Adrenal gland (tissue), 9 donors: ENCODE measurements at regions not wholly inside any gene's neighbourhood (a gene's known extent, or its start where the extent isn't known, plus 50 kb on each side); places are given as distances from the start of the nearest gene placed in this dataset.

Experiments
- DNase-seq, 7 donors: peaks; one replicate each; pipeline ENCODE4 v3.0.0-alpha.2; 2019 to 2020
- H3K27ac ChIP-seq, 5 donors: fragments of 200-600 bp; sonication (generic) in 4 of 5; 1 replicate in 3 of 5; 2 replicates in 2 of 5; pipeline versions ENCODE4 v1.5.1 to v1.8.0; 2016 to 2020; ENCODE audit warnings: mild to moderate bottlenecking in 1 of 5
- H3K27me3 ChIP-seq: fragments of 200-600 bp; 2 replicates; pipeline ENCODE4 v1.8.0; 2021
- H3K36me3 ChIP-seq, 2 donors: fragments of 200-600 bp; replicated peaks in 1 of 2; 1 replicate in 1 of 2; 2 replicates in 1 of 2; pipeline versions ENCODE4 v1.5.1 to v1.8.0; 2018 to 2022
- H3K4me1 ChIP-seq, 2 donors: fragments of 200-600 bp; replicated peaks in 1 of 2; 1 replicate in 1 of 2; 2 replicates in 1 of 2; pipeline versions ENCODE4 v1.5.1 to v1.8.0; 2018 to 2021
- H3K4me3 ChIP-seq, 4 donors: fragments of 200-600 bp; sonication (generic) in 3 of 4; one replicate each; pipeline ENCODE4 v1.5.1; 2016 to 2018
- H3K9me3 ChIP-seq, 3 donors: fragments of 200-600 bp; sonication (generic) in 1 of 3; replicated peaks in 1 of 3; 1 replicate in 2 of 3; 2 replicates in 1 of 3; pipeline versions ENCODE4 v1.5.1 to v1.8.0; 2016 to 2021
- CTCF ChIP-seq, 6 experiments: fragments of 450-650 bp in 4 of 6; fragments of 200-600 bp in 2 of 6; sonication (generic) in 1 of 6; IDR thresholded peaks; 1 replicate in 5 of 6; 2 replicates in 1 of 6; pipeline versions ENCODE4 v1.5.1 to v1.8.0; 2016 to 2021; ENCODE audit warnings: antibody characterized with exemption in 6 of 6, mild to moderate bottlenecking in 2 of 6, moderate library complexity in 1 of 6
- POLR2A ChIP-seq, 2 donors: fragments of 450-650 bp; IDR thresholded peaks; one replicate each; pipeline ENCODE4 v1.6.1; 2017; ENCODE audit warnings: antibody characterized with exemption in 2 of 2, mild to moderate bottlenecking in 2 of 2, moderate library complexity in 1 of 2
- WGBS, 4 donors: extraction: QIAGEN DNeasy Blood & Tissue Kit in 2 of 4; methylation state at CpG; one replicate each; pipeline versions ENCODE4 v1.1.5 to v1.1.7; 2013 to 2017; 5-methylcytosine and 5-hydroxymethylcytosine counted together
- intact Hi-C, 2 donors: fragments of 100-400 bp; cut with DNase I; formaldehyde crosslinking; loops; one replicate each; pipeline versions ENCODE4 v1.14.1 to v1.15.0; 2022 to 2023
- donor health status: healthy with polysubstance abuse.
- donor health status: Bipolar disorder and iron deficiency.
- donor health status: DM: yes; HTN: yes; CAD: no.
- donor health status: DM: no; HTN: no; CAD: no.
- donor health status: DM: no; HTN: no; CAD: no.

DNA sequence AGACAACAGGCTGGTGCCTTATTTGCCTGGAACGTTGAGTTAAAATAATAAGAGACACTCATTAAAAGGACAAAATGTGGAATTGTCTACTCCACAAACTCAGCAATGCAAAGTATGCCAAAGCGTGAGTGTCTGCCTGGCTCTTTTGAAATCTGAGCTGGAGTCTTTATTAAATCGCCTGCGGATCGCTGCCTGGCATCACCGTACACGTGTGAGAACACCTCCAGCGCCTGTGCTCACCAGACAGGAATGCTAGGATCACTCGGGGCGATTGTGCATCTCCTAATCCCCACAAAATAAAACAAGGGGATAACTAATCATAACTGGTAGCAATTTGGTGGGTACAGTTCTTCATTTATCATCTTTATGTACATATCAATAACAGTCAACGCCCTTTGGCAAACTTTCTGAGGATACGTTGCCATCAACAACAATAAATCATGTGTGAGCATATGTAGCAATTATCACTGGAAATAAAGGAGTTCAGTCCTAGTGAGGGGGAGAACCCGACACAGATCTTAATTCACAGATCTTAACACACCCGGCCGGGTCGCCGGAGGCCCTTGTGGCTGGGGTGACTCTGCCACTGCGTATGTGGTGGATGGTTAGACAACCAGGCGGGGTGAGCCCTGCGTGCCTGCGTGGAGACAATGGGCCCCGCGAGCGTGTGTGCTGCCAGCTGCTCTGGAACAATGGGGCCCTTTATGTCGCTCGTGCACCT lies 284.9 kb upstream of the IRX1 start:
- Histone ChIP-seq H3K36me3 (no peaks in the 10 kb centered on the region), H3K27me3 (no peaks in the 10 kb centered on the region), H3K9me3 (no peaks in the 10 kb centered on the region), H3K4me1 (no peaks in the 10 kb centered on the region), H3K4me3 (no peak overlapping the region), H3K27ac (no peak overlapping the region)
- no peak for DNase-seq
- 71 to 74% (median 72%) methylated on average over 22 to 26 of the region's 26 CpGs for WGBS, 4 donors
- intact Hi-C loops = no loop called here
- TF ChIP-seq CTCF (IDR thresholded peaks at IDR 0.05) = no peak
- no peak for TF ChIP-seq POLR2A (IDR thresholded peaks at IDR 0.05)

GRCh38 chr5:3309538-3309937 lies 286.1 kb upstream of the IRX1 start:
- no peak for DNase-seq
- Histone ChIP-seq H3K27ac (no peak overlapping the region), H3K4me1 (no peaks in the 10 kb centered on the region), H3K9me3 (no peaks in the 10 kb centered on the region), H3K4me3 (no peak overlapping the region), H3K27me3 (no peaks in the 10 kb centered on the region), H3K36me3 (no peaks in the 10 kb centered on the region)
- intact Hi-C loops = no loop called here
- TF ChIP-seq POLR2A (IDR thresholded peaks at IDR 0.05) = no peak
- no peak for TF ChIP-seq CTCF (IDR thresholded peaks at IDR 0.05)
- 78 to 91% (median 83%) methylated on average over 9 to 10 of the region's 10 CpGs for WGBS, 4 donors

DNA sequence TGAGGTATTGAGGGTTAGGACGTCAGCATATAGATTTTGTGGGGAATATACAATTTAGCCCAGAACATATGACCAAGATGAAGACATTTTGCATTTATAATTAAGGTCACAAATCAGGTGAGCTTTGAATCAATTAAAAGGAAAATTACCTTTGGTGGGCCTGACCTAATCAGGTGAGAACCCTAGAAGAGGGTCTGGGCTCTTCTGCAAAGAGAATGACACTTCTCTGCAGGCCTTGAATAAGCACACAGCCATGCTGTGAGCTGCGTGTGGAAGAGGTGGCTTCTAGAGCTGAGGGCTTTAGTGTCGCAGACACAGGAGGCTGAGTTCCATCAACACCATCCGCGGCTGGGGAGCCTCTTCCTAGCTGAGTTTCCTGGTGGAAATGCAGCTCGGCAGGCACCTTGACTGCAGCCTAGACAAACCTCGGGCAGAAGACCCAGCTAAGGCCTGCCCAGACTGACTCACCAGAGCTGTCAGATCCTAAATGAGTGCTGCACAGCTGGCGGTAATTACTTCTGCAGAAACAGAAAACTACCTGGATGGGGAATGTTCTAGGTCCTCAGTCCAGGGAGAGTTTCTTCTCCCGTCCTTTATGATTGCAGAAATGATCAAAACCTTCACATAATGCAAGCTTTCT lies 287.5 kb upstream of the IRX1 start:
- Histone ChIP-seq H3K27me3 (no peaks in the 10 kb centered on the region), H3K36me3 (no peaks in the 10 kb centered on the region), H3K4me1 (no peaks in the 10 kb centered on the region), H3K9me3 (no peaks in the 10 kb centered on the region), H3K4me3 (no peak overlapping the region), H3K27ac (no peak overlapping the region)
- WGBS, 4 donors = 63 to 80% (median 71%) methylated on average over 6 to 9 of the region's 9 CpGs
- no peak for DNase-seq
- no peak for TF ChIP-seq CTCF (IDR thresholded peaks at IDR 0.05)
- TF ChIP-seq POLR2A (IDR thresholded peaks at IDR 0.05) = no peak
- intact Hi-C loops = no loop called here

GRCh38 chr5:3305432-3305831 lies 290.2 kb upstream of the IRX1 start:
- intact Hi-C loops = no loop called here
- H3K27me3 ChIP-seq = no peaks in the 10 kb centered on the region
- no peak for DNase-seq
- no peaks in the 10 kb centered on the region for H3K36me3 ChIP-seq
- no peak overlapping the region for H3K4me3 ChIP-seq
- WGBS, 4 donors = 80 to 88% (median 81%) methylated on average over 29 of the region's 29 CpGs
- no peak overlapping the region for H3K27ac ChIP-seq
- TF ChIP-seq CTCF (IDR thresholded peaks at IDR 0.05) = no peak
- TF ChIP-seq POLR2A (IDR thresholded peaks at IDR 0.05) = no peak
- H3K4me1 ChIP-seq = no peaks in the 10 kb centered on the region
- H3K9me3 ChIP-seq = no peaks in the 10 kb centered on the region
